ENCODE measurements at regions not wholly inside any gene's neighbourhood (a gene's known extent, or its start where the extent isn't known, plus 50 kb on each side); places are given as distances from the start of the nearest gene placed in this dataset.

DNA sequence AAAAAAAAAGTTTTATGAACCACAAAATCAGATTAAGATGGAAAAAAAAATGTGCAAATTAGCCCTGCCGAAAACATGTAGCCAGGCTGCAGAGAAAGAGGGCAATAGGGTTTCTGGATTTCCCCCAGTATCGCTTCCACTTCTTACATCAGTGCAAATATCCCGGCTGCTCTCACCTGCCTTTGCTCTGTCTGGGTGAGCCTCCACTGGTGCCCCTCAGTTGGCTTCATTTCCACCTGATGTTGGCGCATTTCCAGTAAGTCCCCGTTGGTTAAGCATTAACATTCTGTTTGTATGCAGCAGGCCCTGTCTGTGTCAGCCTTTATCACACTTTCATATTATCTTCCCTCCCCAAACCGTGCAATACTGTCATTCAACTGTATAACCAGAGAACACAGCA, 215.1 kb downstream of the CBLN4 start:
- no peak for TF ChIP-seq TCF12 (IDR thresholded peaks at IDR 0.05; ENCODE audit: low read depth)
- TF ChIP-seq EGR1 (IDR thresholded peaks at IDR 0.05) = no peak
- TF ChIP-seq CEBPB (IDR thresholded peaks at IDR 0.05) = no peak
- TF ChIP-seq FOXM1 (IDR thresholded peaks at IDR 0.05; ENCODE audit: borderline replicate concordance, low read depth) = no peak
- TF ChIP-seq, protein P1, sequence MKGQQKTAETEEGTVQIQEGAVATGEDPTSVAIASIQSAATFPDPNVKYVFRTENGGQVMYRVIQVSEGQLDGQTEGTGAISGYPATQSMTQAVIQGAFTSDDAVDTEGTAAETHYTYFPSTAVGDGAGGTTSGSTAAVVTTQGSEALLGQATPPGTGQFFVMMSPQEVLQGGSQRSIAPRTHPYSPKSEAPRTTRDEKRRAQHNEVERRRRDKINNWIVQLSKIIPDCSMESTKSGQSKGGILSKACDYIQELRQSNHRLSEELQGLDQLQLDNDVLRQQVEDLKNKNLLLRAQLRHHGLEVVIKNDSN (IDR thresholded peaks at IDR 0.05) = no peak
- TF ChIP-seq EP300 (IDR thresholded peaks at IDR 0.05; ENCODE audit: borderline replicate concordance) = no peak
- TF ChIP-seq NFIC (IDR thresholded peaks at IDR 0.05) = no peak
- TF ChIP-seq, protein P2, sequence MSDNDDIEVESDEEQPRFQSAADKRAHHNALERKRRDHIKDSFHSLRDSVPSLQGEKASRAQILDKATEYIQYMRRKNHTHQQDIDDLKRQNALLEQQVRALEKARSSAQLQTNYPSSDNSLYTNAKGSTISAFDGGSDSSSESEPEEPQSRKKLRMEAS (IDR thresholded peaks at IDR 0.05) = no peak
- no peak for TF ChIP-seq YY1 (IDR thresholded peaks at IDR 0.05; ENCODE audit: low read depth)
- TF ChIP-seq, protein P3, sequence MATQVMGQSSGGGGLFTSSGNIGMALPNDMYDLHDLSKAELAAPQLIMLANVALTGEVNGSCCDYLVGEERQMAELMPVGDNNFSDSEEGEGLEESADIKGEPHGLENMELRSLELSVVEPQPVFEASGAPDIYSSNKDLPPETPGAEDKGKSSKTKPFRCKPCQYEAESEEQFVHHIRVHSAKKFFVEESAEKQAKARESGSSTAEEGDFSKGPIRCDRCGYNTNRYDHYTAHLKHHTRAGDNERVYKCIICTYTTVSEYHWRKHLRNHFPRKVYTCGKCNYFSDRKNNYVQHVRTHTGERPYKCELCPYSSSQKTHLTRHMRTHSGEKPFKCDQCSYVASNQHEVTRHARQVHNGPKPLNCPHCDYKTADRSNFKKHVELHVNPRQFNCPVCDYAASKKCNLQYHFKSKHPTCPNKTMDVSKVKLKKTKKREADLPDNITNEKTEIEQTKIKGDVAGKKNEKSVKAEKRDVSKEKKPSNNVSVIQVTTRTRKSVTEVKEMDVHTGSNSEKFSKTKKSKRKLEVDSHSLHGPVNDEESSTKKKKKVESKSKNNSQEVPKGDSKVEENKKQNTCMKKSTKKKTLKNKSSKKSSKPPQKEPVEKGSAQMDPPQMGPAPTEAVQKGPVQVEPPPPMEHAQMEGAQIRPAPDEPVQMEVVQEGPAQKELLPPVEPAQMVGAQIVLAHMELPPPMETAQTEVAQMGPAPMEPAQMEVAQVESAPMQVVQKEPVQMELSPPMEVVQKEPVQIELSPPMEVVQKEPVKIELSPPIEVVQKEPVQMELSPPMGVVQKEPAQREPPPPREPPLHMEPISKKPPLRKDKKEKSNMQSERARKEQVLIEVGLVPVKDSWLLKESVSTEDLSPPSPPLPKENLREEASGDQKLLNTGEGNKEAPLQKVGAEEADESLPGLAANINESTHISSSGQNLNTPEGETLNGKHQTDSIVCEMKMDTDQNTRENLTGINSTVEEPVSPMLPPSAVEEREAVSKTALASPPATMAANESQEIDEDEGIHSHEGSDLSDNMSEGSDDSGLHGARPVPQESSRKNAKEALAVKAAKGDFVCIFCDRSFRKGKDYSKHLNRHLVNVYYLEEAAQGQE (IDR thresholded peaks at IDR 0.05; ENCODE audit: low read depth) = no peak

DNA sequence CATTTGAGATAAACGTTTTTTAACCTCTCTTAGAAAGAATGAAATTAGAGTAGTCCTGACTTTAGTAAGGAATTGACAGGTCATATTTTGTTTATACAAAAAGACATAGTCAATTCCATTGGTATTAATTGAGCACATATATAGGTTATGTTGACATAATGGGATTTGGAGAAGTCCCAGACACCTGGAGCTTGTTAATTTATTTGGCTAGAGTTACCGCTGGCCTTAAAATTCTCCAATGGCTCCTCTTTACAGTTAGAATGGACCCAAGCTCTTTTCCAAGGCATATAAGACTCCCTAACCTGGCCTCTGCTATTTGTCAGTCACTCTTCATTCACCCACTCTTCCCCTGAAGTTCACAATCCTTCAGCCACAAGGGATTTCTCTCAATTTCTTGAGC, 221.3 kb downstream of the CBLN4 start:
- TF ChIP-seq EGR1 (IDR thresholded peaks at IDR 0.05) (no peak), CREB1 (IDR thresholded peaks at IDR 0.05; ENCODE audit: low read depth) (no peak), RAD21 (IDR thresholded peaks at IDR 0.05; ENCODE audit: low read depth) (no peak), TAF1 (IDR thresholded peaks at IDR 0.05; ENCODE audit: low read depth) (no peak), ZBTB7A (IDR thresholded peaks at IDR 0.05; ENCODE audit: low read depth) (no peak), NFIC (IDR thresholded peaks at IDR 0.05) (no peak), CEBPB (IDR thresholded peaks at IDR 0.05) (no peak), TEAD4 (IDR thresholded peaks at IDR 0.05) (no peak), FOXM1 (IDR thresholded peaks at IDR 0.05; ENCODE audit: borderline replicate concordance, low read depth) (no peak), YY1 (IDR thresholded peaks at IDR 0.05; ENCODE audit: low read depth) (no peak), TCF12 (IDR thresholded peaks at IDR 0.05; ENCODE audit: low read depth) (no peak), EP300 (IDR thresholded peaks at IDR 0.05; ENCODE audit: borderline replicate concordance) (no peak)
- TF ChIP-seq, protein P1 (IDR thresholded peaks at IDR 0.05) = no peak
- TF ChIP-seq, protein P2 (IDR thresholded peaks at IDR 0.05) = no peak
- TF ChIP-seq, protein P3 (IDR thresholded peaks at IDR 0.05; ENCODE audit: low read depth) = no peak

DNA sequence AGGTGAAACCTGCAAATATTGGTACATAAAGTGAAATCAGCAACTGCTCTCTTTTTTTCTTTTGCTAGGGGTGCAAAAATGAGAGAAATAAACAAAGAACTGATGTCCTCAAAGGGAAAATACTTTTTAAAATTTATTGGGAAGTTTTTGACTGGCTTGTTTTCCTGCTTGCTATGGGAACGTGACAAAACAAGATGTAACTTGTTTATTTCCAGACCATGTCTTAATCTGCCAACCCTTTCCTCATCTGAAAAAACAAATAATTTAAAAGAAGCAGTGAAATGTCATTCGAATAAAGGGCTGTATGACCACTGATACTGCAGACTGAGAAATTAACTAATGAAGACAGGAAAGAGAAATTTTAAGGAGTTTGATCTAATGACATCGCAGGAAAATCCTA, 221.9 kb downstream of the CBLN4 start:
- TF ChIP-seq TAF1 (IDR thresholded peaks at IDR 0.05; ENCODE audit: low read depth) (no peak), EGR1 (IDR thresholded peaks at IDR 0.05) (no peak), TCF12 (IDR thresholded peaks at IDR 0.05; ENCODE audit: low read depth) (no peak), ZBTB7A (IDR thresholded peaks at IDR 0.05; ENCODE audit: low read depth) (no peak), RAD21 (IDR thresholded peaks at IDR 0.05; ENCODE audit: low read depth) (no peak), TEAD4 (IDR thresholded peaks at IDR 0.05) (no peak)
- TF ChIP-seq, protein P1 (IDR thresholded peaks at IDR 0.05) = no peak
- TF ChIP-seq, protein P2 (IDR thresholded peaks at IDR 0.05) = no peak

DNA sequence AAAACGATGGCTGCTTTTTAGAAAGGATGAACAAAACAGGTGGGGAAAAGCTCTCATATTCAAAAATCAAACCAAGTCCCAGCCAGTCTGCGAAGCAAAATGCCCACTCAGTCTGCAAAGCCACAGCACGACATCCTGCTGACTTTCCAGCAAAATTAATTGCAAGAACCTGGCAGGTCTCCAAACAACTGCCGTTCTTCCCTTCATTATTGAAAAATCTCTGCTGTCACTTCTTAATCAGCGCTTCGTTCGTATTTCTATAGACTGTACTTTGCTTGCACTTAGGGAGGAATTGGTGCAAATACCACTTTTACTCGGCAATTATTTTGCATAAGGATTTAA, 222.4 kb downstream of the CBLN4 start:
- TF ChIP-seq, protein P3 (IDR thresholded peaks at IDR 0.05; ENCODE audit: low read depth) = no peak
- TF ChIP-seq YY1 (IDR thresholded peaks at IDR 0.05; ENCODE audit: low read depth) = no peak
- no peak for TF ChIP-seq EP300 (IDR thresholded peaks at IDR 0.05; ENCODE audit: borderline replicate concordance)
- no peak for TF ChIP-seq TCF12 (IDR thresholded peaks at IDR 0.05; ENCODE audit: low read depth)
- TF ChIP-seq, protein P2 (IDR thresholded peaks at IDR 0.05) = no peak
- TF ChIP-seq RAD21 (IDR thresholded peaks at IDR 0.05; ENCODE audit: low read depth) = no peak
- no peak for TF ChIP-seq CEBPB (IDR thresholded peaks at IDR 0.05)
- TF ChIP-seq EGR1 (IDR thresholded peaks at IDR 0.05) = no peak
- TF ChIP-seq, protein P1 (IDR thresholded peaks at IDR 0.05) = no peak
- TF ChIP-seq TEAD4 (IDR thresholded peaks at IDR 0.05) = no peak
- TF ChIP-seq TAF1 (IDR thresholded peaks at IDR 0.05; ENCODE audit: low read depth) = no peak
- no peak for TF ChIP-seq ZBTB7A (IDR thresholded peaks at IDR 0.05; ENCODE audit: low read depth)
- TF ChIP-seq FOXM1 (IDR thresholded peaks at IDR 0.05; ENCODE audit: borderline replicate concordance, low read depth) = no peak
- no peak for TF ChIP-seq NFIC (IDR thresholded peaks at IDR 0.05)
- TF ChIP-seq CREB1 (IDR thresholded peaks at IDR 0.05; ENCODE audit: low read depth) = no peak
